Fibroblast of mammary gland (primary cell): ENCODE measurements at regions not wholly inside any gene's neighbourhood (a gene's known extent, or its start where the extent isn't known, plus 50 kb on each side); places are given as distances from the start of the nearest gene placed in this dataset.

Experiments
- DNase-seq: peaks from one replicate; pipeline ENCODE4 v3.0.0-alpha.2; 2010; ENCODE audit warnings: low read depth
- H3K4me3 ChIP-seq: 2 replicates; pipeline ENCODE4 v1.5.1; 2011; ENCODE audit warnings: low read depth, mild to moderate bottlenecking, low read length, moderate library complexity; ENCODE audit not compliant: control insufficient read depth
- TF ChIP-seq, protein P1 (sequence below): conservative IDR thresholded peaks from 2 replicates; pipeline ENCODE4 v1.5.1; 2011; ENCODE audit warnings: low read depth, low read length, inconsistent platforms; ENCODE audit not compliant: control insufficient read depth, insufficient read depth

DNA sequence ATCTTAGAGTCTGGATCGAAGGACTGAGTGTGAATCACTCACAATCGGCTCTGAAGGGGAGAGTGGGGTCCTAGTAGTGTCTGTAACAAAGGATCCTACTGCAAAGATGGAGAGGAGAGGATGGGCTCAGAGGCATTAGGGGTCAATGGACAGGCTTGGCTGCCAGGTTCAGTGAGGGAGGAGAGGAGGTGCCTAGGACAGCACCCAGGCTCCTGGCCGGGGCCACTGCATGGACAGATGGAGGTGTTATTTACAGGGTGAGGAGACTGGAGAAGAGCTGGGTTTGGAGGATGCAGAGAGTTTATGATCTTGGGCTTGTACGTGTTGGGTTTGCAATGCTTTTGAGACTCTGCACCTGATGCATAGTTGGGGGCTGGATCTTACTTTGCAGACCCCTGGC lies 658.9 kb downstream of the PTPRU start:
- TF ChIP-seq, protein P1, sequence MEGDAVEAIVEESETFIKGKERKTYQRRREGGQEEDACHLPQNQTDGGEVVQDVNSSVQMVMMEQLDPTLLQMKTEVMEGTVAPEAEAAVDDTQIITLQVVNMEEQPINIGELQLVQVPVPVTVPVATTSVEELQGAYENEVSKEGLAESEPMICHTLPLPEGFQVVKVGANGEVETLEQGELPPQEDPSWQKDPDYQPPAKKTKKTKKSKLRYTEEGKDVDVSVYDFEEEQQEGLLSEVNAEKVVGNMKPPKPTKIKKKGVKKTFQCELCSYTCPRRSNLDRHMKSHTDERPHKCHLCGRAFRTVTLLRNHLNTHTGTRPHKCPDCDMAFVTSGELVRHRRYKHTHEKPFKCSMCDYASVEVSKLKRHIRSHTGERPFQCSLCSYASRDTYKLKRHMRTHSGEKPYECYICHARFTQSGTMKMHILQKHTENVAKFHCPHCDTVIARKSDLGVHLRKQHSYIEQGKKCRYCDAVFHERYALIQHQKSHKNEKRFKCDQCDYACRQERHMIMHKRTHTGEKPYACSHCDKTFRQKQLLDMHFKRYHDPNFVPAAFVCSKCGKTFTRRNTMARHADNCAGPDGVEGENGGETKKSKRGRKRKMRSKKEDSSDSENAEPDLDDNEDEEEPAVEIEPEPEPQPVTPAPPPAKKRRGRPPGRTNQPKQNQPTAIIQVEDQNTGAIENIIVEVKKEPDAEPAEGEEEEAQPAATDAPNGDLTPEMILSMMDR, result no peak
- no peak overlapping the region for H3K4me3 ChIP-seq
- no peak for DNase-seq

- no peak overlapping the region for H3K4me3 ChIP-seq
- DNase-seq, result no peak
- TF ChIP-seq, protein P1, result no peak
Measured at GRCh38 chr1:29894311-29894710, 658.0 kb downstream of the PTPRU start.

GRCh38 chr1:29893806-29894205 lies 657.5 kb downstream of the PTPRU start:
- TF ChIP-seq, protein P1, result no peak
- no peak for DNase-seq
- H3K4me3 ChIP-seq, result no peak overlapping the region

DNA sequence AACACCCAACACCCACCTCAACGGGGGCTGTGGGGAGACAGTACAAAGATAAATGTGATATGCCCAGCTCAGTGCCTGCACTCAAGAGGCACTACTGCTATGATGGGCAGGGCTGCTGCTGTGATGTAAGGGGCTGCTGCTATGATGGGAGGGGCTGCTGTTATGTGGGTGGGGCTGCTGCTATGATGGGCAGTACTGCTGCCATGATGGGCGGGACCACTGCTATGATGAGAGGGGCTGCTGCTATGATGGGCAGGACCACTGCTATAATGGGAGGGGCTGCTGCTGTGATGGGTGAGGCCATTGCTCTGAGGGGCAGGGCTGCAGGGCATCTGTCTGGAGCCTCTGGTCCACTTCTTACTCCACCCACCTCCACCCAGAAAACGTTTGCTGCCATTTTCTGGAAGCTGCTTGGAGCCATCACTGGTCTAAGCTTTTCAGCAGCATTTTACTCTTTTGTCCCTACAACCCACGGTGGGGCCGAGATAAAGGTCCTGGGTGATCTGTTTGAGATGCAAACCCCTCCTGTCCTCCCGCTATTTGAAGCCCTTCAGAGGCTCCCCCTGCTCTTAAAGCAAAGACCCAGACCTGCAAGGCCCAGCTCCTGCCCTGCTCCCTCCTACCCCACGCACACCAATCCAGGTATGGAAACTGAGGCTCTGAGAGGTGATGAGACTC lies 656.9 kb downstream of the PTPRU start:
- TF ChIP-seq, protein P1, result no peak
- DNase-seq, result no peak
- no peak overlapping the region for H3K4me3 ChIP-seq

- DNase-seq, result no peak
- TF ChIP-seq, protein P1, result no peak
- H3K4me3 ChIP-seq, result no peak overlapping the region
Measured at GRCh38 chr1:29892247-29892646, 655.9 kb downstream of the PTPRU start.

GRCh38 chr1:29890201-29890959 lies 654.1 kb downstream of the PTPRU start:
- TF ChIP-seq, protein P1, result no peak
- no peak overlapping the region for H3K4me3 ChIP-seq
- DNase-seq, result no peak
